NCI-H82 treated with DMSO at 0.1 percent for 48 hours (cell line): ENCODE measurements at regions not wholly inside any gene's neighbourhood (a gene's known extent, or its start where the extent isn't known, plus 50 kb on each side); places are given as distances from the start of the nearest gene placed in this dataset.
"Not testable (repeated sequence)": the region's sequence is repeated elsewhere in the genome, so short reads cannot be mapped to it uniquely, and the experiment has no call there.

Source experiments
- DNase-seq: peaks from one replicate; lab custom pipeline; 2025; ENCODE audit not compliant: unreplicated experiment; lab: John Stamatoyannopoulos, UW

GRCh38 chr7:152504816-152505215 lies 69.0 kb upstream of the KMT2C start:
- no peak for DNase-seq

- DNase-seq: no peak
Observed at GRCh38 chr7:152504367-152504766, 68.6 kb upstream of the KMT2C start.

- DNase-seq: no peak
Observed at GRCh38 chr7:152502813-152503790, 67.3 kb upstream of the KMT2C start.

GRCh38 chr7:152501506-152501905 lies 65.7 kb upstream of the KMT2C start:
- no peak for DNase-seq

- DNase-seq: not testable (repeated sequence)
Observed at GRCh38 chr7:152499969-152500368, 64.2 kb upstream of the KMT2C start.

- no peak for DNase-seq
Observed at GRCh38 chr7:152495867-152496266, 60.1 kb upstream of the KMT2C start.

GRCh38 chr7:152492952-152493351 lies 57.1 kb upstream of the KMT2C start:
- no peak for DNase-seq

GRCh38 chr7:152489044-152489443 lies 53.2 kb upstream of the KMT2C start:
- DNase-seq: no peak

- no peak for DNase-seq
Observed at GRCh38 chr7:152486968-152487367, 51.2 kb upstream of the KMT2C start.

- DNase-seq: no peak
Observed at GRCh38 chr7:152485826-152486225, 50.0 kb upstream of the KMT2C start.
